Right lobe of liver (tissue), 6 donors: ENCODE measurements at regions not wholly inside any gene's neighbourhood (a gene's known extent, or its start where the extent isn't known, plus 50 kb on each side); places are given as distances from the start of the nearest gene placed in this dataset.
A peak's percentile ranks its signal among the peaks of the same experiment; 100 is the strongest.
"Not testable (repeated sequence)": the region's sequence is repeated elsewhere in the genome, so short reads cannot be mapped to it uniquely, and the experiment has no call there.

Source experiments
- ATAC-seq, 4 donors: fragments of 200-7000 bp; cut with Tn5 transposase; one replicate each; pipeline ENCODE4 v1.9.1; 2020; ENCODE audit warnings: mild to moderate bottlenecking in 4 of 4, moderate library complexity in 4 of 4
- DNase-seq, 3 donors: peaks; one replicate each; pipeline ENCODE4 v3.0.0-alpha.2; 2020
- H3K27ac ChIP-seq, 3 donors: fragments of 200-600 bp; one replicate each; pipeline ENCODE4 v1.8.0; 2022
- H3K27me3 ChIP-seq, 2 donors: fragments of 200-600 bp; one replicate each; pipeline ENCODE4 v1.8.0; 2022
- H3K36me3 ChIP-seq, 4 donors: fragments of 200-600 bp; sonication (generic) in 1 of 4; one replicate each; pipeline versions ENCODE4 v1.5.1 to v1.8.0; 2017 to 2022; ENCODE audit warnings: control low read depth in 1 of 4
- H3K4me1 ChIP-seq, 4 donors: fragments of 200-600 bp; sonication (generic) in 1 of 4; one replicate each; pipeline versions ENCODE4 v1.5.1 to v1.8.0; 2017 to 2022; ENCODE audit warnings: control low read depth in 1 of 4
- H3K4me3 ChIP-seq, 3 donors: fragments of 200-600 bp; one replicate each; pipeline ENCODE4 v1.8.0; 2022
- H3K9me3 ChIP-seq, 4 donors: fragments of 200-600 bp; sonication (generic) in 1 of 4; one replicate each; pipeline versions ENCODE4 v1.5.1 to v1.8.0; 2017 to 2022; ENCODE audit warnings: control low read depth in 1 of 4
- POLR2A ChIP-seq: fragments of 450-650 bp; IDR thresholded peaks from one replicate; pipeline ENCODE4 v1.6.1; 2017; ENCODE audit warnings: antibody characterized with exemption, mild to moderate bottlenecking
- WGBS: methylation state at CpG from one replicate; pipeline ENCODE4 v1.1.6; 2018; ENCODE audit warnings: low coverage, low lambda C conversion rate; ENCODE audit not compliant: insufficient coverage; ENCODE audit errors: missing lambda C conversion rate; 5-methylcytosine and 5-hydroxymethylcytosine counted together
- intact Hi-C, 2 donors: fragments of 100-400 bp; cut with DNase I; formaldehyde crosslinking; loops; one replicate each; pipeline versions ENCODE4 v1.11.2 to v1.14.1; 2022
- TF ChIP-seq, protein P1 (sequence below), 4 donors: fragments of 200-600 bp in 3 of 4; fragments of 450-650 bp in 1 of 4; IDR thresholded peaks; one replicate each; pipeline versions ENCODE4 v1.5.1 to v1.8.0; 2016 to 2022; ENCODE audit warnings: antibody characterized with exemption in 4 of 4, mild to moderate bottlenecking in 2 of 4
- donor health status: DM: no; HTN: yes; CAD: no.
- donor health status: DM: no; HTN: no; CAD: no.
- donor health status: DM: no; HTN: no; CAD: no.
- donor health status: DM: no; HTN: yes; CAD: no.
- donor health status: DM: no; HTN: yes; CAD: no.

DNA sequence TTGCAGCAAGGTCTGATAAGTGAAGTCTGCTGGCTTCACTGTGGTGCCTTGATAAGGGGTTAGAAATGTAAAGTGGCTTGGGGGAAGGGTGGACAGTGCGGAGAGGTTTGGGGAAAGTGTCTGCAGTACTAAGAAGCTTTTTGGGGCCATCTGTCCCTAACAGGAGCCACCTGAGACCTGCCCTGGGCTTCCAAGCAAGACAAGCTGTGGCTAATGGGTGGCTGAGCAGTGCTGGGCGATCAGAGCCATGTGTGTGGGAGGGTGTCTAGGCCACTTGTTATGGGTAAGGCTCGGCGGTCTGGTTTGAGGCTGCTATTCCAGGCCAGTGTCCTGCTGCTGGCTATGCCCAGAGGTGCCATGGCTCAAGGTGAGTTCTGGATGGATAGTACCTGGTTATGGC, 185.4 kb upstream of the MTMR8 start:
- no peak for TF ChIP-seq POLR2A
- TF ChIP-seq, protein P1, sequence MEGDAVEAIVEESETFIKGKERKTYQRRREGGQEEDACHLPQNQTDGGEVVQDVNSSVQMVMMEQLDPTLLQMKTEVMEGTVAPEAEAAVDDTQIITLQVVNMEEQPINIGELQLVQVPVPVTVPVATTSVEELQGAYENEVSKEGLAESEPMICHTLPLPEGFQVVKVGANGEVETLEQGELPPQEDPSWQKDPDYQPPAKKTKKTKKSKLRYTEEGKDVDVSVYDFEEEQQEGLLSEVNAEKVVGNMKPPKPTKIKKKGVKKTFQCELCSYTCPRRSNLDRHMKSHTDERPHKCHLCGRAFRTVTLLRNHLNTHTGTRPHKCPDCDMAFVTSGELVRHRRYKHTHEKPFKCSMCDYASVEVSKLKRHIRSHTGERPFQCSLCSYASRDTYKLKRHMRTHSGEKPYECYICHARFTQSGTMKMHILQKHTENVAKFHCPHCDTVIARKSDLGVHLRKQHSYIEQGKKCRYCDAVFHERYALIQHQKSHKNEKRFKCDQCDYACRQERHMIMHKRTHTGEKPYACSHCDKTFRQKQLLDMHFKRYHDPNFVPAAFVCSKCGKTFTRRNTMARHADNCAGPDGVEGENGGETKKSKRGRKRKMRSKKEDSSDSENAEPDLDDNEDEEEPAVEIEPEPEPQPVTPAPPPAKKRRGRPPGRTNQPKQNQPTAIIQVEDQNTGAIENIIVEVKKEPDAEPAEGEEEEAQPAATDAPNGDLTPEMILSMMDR (IDR thresholded peaks at IDR 0.05), result no peak
- Histone ChIP-seq H3K4me3 (no peak overlapping the region), H3K4me1 (no peaks in the 10 kb centered on the region), H3K27me3 (no peaks in the 10 kb centered on the region), H3K36me3 (no peaks in the 10 kb centered on the region), H3K9me3 (no peaks in the 10 kb centered on the region), H3K27ac (no peak overlapping the region)
- no peak for ATAC-seq
- DNase-seq, result no peak
- intact Hi-C loops, result no loop called here
- 38% methylated on average over 2 of the region's 4 CpGs for WGBS

DNA sequence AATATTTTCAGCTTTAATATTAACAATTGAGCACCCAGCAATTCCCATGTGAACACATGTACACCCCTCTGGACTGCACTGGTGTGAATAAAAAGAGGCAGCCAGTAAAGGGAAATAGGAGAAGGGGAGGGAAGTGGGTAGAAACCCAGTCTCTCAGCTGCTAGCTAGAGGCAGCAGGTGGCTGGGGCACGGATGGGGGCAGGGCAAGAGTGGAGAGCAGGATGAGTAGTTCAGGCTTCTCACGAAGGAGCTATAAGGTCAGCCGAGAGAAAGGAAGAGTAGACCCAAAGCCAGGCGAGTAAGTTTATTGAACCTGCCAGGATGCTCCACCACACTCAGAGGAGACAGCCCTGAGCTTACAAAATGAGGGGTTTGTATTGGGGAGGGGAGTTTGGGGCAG, 184.8 kb upstream of the MTMR8 start:
- Histone ChIP-seq H3K36me3 (no peaks in the 10 kb centered on the region), H3K27ac (no peak overlapping the region), H3K9me3 (no peaks in the 10 kb centered on the region), H3K4me3 (no peak overlapping the region), H3K27me3 (no peaks in the 10 kb centered on the region), H3K4me1 (no peaks in the 10 kb centered on the region)
- no peak for TF ChIP-seq POLR2A
- TF ChIP-seq, protein P1 (IDR thresholded peaks at IDR 0.05), result no peak
- DNase-seq, result no peak
- 23% methylated on average over 3 of the region's 4 CpGs for WGBS
- intact Hi-C loops, result no loop called here
- ATAC-seq, result no peak

DNA sequence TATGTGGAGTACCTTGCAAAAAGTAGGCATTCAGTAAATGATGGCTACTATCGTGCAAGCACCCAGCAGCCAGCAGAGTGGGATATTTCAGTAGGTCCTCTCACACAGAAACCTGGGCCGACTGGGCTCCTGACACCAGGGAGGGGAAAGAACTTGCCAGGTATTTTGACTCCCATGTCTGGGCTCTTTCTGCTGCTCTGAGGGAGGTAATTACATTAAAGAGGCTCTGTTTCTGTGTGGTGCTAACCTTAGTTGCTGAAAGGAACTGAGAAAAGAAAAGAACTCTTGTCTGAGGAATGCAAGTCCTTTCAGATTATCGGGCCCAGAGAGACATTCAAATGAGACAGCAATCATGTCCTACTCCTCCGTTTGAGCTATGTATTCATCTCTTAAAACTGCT, 175.8 kb upstream of the MTMR8 start:
- ATAC-seq, result no peak
- H3K9me3 ChIP-seq, result no peaks in the 10 kb centered on the region
- H3K4me3 ChIP-seq, result no peak overlapping the region
- no peaks in the 10 kb centered on the region for H3K27me3 ChIP-seq
- no peak for DNase-seq
- TF ChIP-seq POLR2A, result no peak
- TF ChIP-seq, protein P1 (IDR thresholded peaks at IDR 0.05), result no peak
- 26% methylated on average over 4 of the region's 4 CpGs for WGBS
- no peaks in the 10 kb centered on the region for H3K36me3 ChIP-seq
- intact Hi-C loops, result no loop called here
- no peaks in the 10 kb centered on the region for H3K4me1 ChIP-seq
- H3K27ac ChIP-seq, result no peak overlapping the region

DNA sequence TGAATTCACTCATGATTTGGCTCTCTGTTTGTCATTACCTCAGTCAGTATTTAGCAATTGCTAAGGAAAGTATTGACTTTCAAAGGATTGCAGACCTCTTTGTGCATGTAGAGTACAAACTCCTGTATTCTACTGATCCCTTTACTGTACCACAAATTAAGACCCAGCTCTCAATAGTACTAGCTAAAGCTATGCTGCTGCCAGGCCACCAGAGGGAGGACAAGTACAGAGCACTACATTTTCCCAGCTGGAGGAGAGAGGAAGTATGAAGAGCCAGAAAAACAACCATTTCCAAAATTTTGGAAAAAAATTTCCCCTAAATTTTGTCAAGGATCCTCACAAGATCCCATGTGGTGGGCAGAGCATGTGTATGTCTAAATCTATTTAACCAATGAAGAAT, 175.0 kb upstream of the MTMR8 start:
- H3K9me3 ChIP-seq, result no peaks in the 10 kb centered on the region
- TF ChIP-seq, protein P1 (IDR thresholded peaks at IDR 0.05), result peak; percentile 8 to 30 (median 14)
- TF ChIP-seq POLR2A, result no peak
- no peaks in the 10 kb centered on the region for H3K36me3 ChIP-seq
- ATAC-seq, result peak in 1 of 4 donors; percentile 26
- H3K27ac ChIP-seq, result no peak overlapping the region
- no peaks in the 10 kb centered on the region for H3K4me1 ChIP-seq
- no peaks in the 10 kb centered on the region for H3K27me3 ChIP-seq
- intact Hi-C loops, result no loop called here
- no peak for DNase-seq
- H3K4me3 ChIP-seq, result no peak overlapping the region

- intact Hi-C loops, H3K36me3 ChIP-seq, ATAC-seq, H3K4me1 ChIP-seq, H3K9me3 ChIP-seq, H3K27ac ChIP-seq, DNase-seq, H3K27me3 ChIP-seq, H3K4me3 ChIP-seq: not testable (repeated sequence)
- WGBS, result 33% methylated on average over 1 of the region's 1 CpG
Observed at GRCh38 chrX:64565348-64565747, 170.1 kb upstream of the MTMR8 start.

- H3K27me3 ChIP-seq, H3K27ac ChIP-seq, H3K4me1 ChIP-seq, DNase-seq, H3K4me3 ChIP-seq, ATAC-seq, H3K9me3 ChIP-seq, H3K36me3 ChIP-seq, intact Hi-C loops: not testable (repeated sequence)
- 42% methylated on average over 6 of the region's 6 CpGs for WGBS
Observed at GRCh38 chrX:64549236-64549635, 154.0 kb upstream of the MTMR8 start.
